ENCODE measurements at regions not wholly inside any gene's neighbourhood (a gene's known extent, or its start where the extent isn't known, plus 50 kb on each side); places are given as distances from the start of the nearest gene placed in this dataset.

DNA sequence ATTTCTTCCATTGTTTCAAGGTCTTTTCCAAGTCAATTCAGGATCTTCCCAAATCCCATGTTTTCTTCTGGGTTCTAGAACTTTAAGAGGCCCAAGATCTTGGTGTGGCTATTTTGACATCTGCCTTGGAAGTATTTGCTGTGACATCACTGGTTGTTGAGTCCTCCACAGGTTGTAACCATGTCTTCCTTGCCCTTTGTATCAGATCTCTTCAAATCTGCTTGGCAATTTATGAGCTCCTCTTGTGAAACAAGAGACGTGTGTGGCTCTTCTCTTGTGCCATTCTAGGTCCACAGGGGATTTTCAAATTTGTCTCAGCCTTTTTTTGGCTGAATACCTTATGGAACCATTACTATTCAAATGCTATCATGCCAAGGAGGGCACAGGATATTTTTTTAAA lies 60.3 kb upstream of the KCNK2 start:
- no peaks in the 10 kb centered on the region for H3K27me3 ChIP-seq (ENCODE audit: control insufficient read depth, insufficient read depth, low read length, poor library complexity, severe bottlenecking)
- H3K9me3 ChIP-seq (ENCODE audit: control insufficient read depth, low read length): no peaks in the 10 kb centered on the region
- DNase-seq: no peak
- Mint-ChIP-seq H3K4me1 (peaks cover 4% of the 10 kb centered on the region), H3K36me3 (ENCODE audit: low read depth) (no peaks in the 10 kb centered on the region), H3K4me3 (no peak overlapping the region), H3K27me3 (ENCODE audit: insufficient read depth) (no peaks in the 10 kb centered on the region), H3K27ac (no peak overlapping the region), H3K9me3 (peaks cover 2% of the 10 kb centered on the region)
- no peaks in the 10 kb centered on the region for H3K4me1 ChIP-seq (ENCODE audit: control insufficient read depth, insufficient read depth, low read length)
- no peak overlapping the region for H3K4me3 ChIP-seq (ENCODE audit: low read length)
- no peak overlapping the region for H3K27ac ChIP-seq (ENCODE audit: low read depth, low read length)
- TF ChIP-seq, protein P1, sequence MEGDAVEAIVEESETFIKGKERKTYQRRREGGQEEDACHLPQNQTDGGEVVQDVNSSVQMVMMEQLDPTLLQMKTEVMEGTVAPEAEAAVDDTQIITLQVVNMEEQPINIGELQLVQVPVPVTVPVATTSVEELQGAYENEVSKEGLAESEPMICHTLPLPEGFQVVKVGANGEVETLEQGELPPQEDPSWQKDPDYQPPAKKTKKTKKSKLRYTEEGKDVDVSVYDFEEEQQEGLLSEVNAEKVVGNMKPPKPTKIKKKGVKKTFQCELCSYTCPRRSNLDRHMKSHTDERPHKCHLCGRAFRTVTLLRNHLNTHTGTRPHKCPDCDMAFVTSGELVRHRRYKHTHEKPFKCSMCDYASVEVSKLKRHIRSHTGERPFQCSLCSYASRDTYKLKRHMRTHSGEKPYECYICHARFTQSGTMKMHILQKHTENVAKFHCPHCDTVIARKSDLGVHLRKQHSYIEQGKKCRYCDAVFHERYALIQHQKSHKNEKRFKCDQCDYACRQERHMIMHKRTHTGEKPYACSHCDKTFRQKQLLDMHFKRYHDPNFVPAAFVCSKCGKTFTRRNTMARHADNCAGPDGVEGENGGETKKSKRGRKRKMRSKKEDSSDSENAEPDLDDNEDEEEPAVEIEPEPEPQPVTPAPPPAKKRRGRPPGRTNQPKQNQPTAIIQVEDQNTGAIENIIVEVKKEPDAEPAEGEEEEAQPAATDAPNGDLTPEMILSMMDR (conservative IDR thresholded peaks at IDR 0.05): no peak
- 50 to 71% methylated on average over 1 of the region's 1 CpG for WGBS, 2 experiments (ENCODE audit: insufficient coverage in 1 of 2, insufficient read length in 1 of 2)
- H3K36me3 ChIP-seq (ENCODE audit: control insufficient read depth, insufficient read depth, low read length): no peaks in the 10 kb centered on the region
- H3K9ac ChIP-seq (ENCODE audit: extremely low read depth, low read length, poor library complexity, severe bottlenecking): no peak overlapping the region

DNA sequence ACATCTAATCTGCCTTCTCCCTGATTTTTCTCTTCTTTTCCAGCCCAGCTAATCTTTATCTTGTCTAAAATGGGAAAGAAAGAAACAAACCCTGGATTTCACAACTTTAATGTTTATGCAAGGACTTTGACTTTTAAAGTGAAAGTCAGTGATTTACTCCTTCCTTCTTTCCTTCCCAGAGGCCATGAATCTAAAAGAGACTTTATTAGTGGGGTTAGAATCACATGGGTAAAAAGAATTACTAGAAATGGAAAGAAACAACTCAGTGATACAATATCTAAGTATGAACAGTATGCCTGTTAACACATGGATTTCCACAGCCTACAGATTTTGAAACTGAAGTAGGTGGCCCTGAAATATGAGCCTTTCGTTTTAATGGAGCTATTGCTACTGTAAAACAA lies 59.8 kb upstream of the KCNK2 start:
- Mint-ChIP-seq H3K27me3 (ENCODE audit: insufficient read depth) (no peaks in the 10 kb centered on the region), H3K36me3 (ENCODE audit: low read depth) (no peaks in the 10 kb centered on the region), H3K9me3 (peaks cover 2% of the 10 kb centered on the region), H3K4me1 (peaks cover 4% of the 10 kb centered on the region), H3K4me3 (no peak overlapping the region), H3K27ac (no peak overlapping the region)
- Histone ChIP-seq H3K36me3 (ENCODE audit: control insufficient read depth, insufficient read depth, low read length) (no peaks in the 10 kb centered on the region), H3K27ac (ENCODE audit: low read depth, low read length) (no peak overlapping the region), H3K9me3 (ENCODE audit: control insufficient read depth, low read length) (no peaks in the 10 kb centered on the region), H3K27me3 (ENCODE audit: control insufficient read depth, insufficient read depth, low read length, poor library complexity, severe bottlenecking) (no peaks in the 10 kb centered on the region), H3K4me3 (ENCODE audit: low read length) (no peak overlapping the region), H3K9ac (ENCODE audit: extremely low read depth, low read length, poor library complexity, severe bottlenecking) (no peak overlapping the region), H3K4me1 (ENCODE audit: control insufficient read depth, insufficient read depth, low read length) (no peaks in the 10 kb centered on the region)
- DNase-seq: no peak
- TF ChIP-seq, protein P1 (conservative IDR thresholded peaks at IDR 0.05): no peak
- 84% methylated on average over 1 of the region's 1 CpG; no CpG with 5 or more reads in 1 of the 2 experiments for WGBS, 2 experiments (ENCODE audit: insufficient coverage in 1 of 2, insufficient read length in 1 of 2)

DNA sequence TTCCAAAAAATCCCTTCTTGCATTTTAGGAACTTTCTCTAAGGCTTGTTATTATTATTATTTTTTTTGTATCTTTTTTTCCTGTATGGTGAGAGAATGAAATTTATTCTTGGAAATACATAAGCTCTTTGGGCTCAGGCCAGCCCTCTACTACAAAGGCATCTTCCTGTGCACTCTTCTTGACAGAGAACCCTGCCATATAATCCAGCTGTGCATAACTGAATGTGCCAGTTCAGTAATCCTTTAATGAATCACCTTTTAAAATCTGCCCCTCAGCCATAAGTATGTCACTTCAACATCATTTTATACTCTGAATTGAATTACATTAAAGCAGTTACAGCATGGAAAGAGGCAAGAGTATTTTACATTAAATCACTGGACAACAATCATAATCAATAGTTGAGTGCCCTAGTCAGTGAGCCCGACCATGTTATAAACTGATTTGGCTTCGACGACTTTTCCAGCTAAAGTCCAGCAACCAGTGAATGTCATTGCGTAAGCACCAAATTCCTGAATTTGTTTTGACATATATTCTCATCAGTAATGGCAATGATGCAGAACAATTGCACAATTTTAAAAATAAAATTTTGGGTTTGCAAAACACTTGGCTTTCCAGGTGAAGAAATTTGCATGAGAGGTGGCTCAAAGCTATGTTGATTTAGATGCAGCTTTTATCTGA lies 59.2 kb upstream of the KCNK2 start:
- no peak for DNase-seq
- no peaks in the 10 kb centered on the region for H3K36me3 Mint-ChIP-seq (ENCODE audit: low read depth)
- TF ChIP-seq, protein P1 (conservative IDR thresholded peaks at IDR 0.05): no peak
- H3K4me1 ChIP-seq (ENCODE audit: control insufficient read depth, insufficient read depth, low read length): no peaks in the 10 kb centered on the region
- H3K27ac ChIP-seq (ENCODE audit: low read depth, low read length): no peak overlapping the region
- no peak overlapping the region for H3K9ac ChIP-seq (ENCODE audit: extremely low read depth, low read length, poor library complexity, severe bottlenecking)
- no peaks in the 10 kb centered on the region for H3K9me3 ChIP-seq (ENCODE audit: control insufficient read depth, low read length)
- no peak overlapping the region for H3K4me3 Mint-ChIP-seq
- H3K27ac Mint-ChIP-seq: no peak overlapping the region
- 93 to 94% methylated on average over 4 of the region's 4 CpGs for WGBS, 2 experiments (ENCODE audit: insufficient coverage in 1 of 2, insufficient read length in 1 of 2)
- H3K36me3 ChIP-seq (ENCODE audit: control insufficient read depth, insufficient read depth, low read length): no peaks in the 10 kb centered on the region
- H3K9me3 Mint-ChIP-seq: peaks cover 2% of the 10 kb centered on the region
- H3K4me3 ChIP-seq (ENCODE audit: low read length): no peak overlapping the region
- no peaks in the 10 kb centered on the region for H3K27me3 Mint-ChIP-seq (ENCODE audit: insufficient read depth)
- H3K27me3 ChIP-seq (ENCODE audit: control insufficient read depth, insufficient read depth, low read length, poor library complexity, severe bottlenecking): no peaks in the 10 kb centered on the region
- peaks cover 4% of the 10 kb centered on the region for H3K4me1 Mint-ChIP-seq
